Stimulated activated naive CD4-positive, alpha-beta T cell (primary cell): ENCODE measurements at regions not wholly inside any gene's neighbourhood (a gene's known extent, or its start where the extent isn't known, plus 50 kb on each side); places are given as distances from the start of the nearest gene placed in this dataset.

Experiments used
- DNase-seq, 6 experiments: peaks; one replicate each; lab custom pipeline; 2025; lab: John Stamatoyannopoulos, UW

DNA sequence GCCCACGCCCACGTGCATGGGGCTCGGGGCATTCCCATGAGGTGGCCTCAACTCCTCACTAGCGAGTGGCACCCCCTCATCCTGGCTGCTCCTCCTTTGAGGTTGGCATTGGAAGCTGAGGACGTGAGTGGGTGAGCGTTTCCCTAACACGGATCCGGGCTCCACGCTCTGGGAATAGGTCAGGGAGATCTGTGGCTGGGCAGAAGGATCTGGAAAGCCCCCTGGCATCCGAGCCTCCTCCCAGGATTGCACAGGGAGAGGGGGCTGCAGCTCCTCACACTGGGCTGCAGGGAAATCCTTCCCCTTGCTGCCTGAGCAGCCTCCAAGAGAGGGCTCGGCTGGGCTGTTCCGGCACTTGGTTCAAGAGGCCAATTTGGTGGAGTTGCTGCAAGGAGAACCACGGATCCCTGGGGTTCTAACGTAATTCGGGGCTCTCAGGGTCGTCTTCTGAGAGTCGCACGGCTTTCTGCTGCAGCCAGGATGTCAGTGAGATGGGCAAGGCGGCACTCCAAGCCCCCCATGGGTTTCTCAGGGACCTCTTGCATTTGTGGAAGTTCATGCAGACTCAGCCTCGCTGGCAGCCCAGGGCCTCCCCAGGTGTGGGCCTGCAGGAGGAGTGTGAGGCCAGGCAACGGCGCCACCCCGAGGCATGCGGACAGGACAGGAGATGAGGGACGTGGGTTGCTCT, 1119.0 kb downstream of the BRD1 start:
- no peak for DNase-seq

DNA sequence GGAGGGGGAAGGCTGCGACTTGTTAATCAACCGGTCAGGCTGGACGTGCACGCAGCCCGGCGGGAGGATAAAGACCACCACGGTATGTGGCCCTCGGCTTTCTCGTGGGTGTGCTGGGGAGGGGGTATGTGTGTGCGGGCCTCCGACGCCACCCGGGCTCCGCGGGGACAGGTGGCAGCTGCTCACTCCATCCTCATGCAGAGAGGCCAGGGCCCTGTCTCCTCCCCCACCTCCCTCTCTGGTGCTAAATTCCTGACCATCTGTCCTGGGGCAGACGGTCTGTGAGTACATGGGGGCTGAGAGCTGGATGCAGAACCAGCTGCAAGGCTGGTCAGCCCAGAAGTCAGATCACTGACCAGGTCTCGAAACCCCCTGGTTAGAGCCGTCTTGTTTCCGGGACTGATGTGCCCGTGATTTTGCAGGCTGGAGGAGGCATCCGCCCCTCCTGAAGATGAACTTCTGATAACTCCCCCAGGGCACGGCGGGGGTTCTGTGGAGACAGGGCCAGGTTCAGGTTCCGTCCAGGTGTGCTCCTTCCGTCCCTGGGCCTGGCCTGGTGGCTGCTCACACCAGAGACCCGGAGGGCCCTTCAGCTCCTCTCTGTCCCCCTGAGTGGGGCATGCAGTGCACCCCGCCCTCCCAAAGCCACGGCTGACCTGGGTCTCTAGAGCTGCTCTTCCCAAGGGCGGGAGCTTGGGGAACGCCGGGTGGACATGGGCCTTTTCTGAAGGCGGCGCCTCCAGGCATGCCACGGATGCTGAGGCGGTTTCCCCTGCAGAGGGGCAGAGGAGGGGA, 1119.7 kb downstream of the BRD1 start:
- DNase-seq, result no peak

- DNase-seq, result no peak
These were observed 1120.5 kb downstream of the BRD1 start for GRCh38 chr22:48706934-48707762.

- no peak for DNase-seq
These were observed 1121.6 kb downstream of the BRD1 start for GRCh38 chr22:48705917-48706605.

- DNase-seq, result no peak
These were observed 1122.3 kb downstream of the BRD1 start for GRCh38 chr22:48705159-48705916.

- no peak for DNase-seq
These were observed 1123.3 kb downstream of the BRD1 start for GRCh38 chr22:48704335-48704734.

- DNase-seq, result no peak
These were observed 1124.3 kb downstream of the BRD1 start for GRCh38 chr22:48703265-48703941.

DNA sequence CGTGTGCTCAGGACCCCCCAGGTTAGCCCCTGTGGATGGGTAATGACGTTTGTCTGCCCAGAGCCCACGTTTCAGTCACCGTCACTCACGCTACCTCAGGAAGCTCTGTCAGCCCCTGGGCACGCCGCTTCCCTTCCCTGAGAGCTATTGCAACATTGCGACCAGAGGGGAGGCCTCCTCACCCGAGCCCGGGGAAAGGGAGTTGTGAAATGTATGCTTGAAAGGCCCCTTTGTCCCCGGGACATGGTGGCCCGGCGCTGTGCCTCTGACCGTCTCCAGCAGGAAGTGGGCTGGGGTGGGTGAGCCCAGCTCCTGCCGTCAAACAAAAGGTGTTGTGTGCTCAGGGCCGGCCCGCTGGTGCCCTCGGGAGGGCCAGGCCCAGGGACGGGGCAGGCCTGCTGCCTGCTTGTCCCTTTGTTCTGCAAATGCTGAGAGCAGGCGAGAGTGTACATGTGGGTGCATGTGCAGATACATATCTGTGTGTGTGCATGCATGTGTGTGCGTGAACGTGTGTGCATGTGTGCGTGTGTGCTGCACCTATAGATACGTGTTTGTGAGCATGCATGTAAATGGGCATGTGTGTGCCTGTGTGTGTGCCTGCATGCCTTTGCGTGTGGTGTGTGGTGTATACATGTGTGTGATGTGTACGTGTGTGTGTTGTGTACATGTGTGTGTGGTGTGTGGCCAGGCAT, 1125.0 kb downstream of the BRD1 start:
- no peak for DNase-seq

GRCh38 chr22:48701296-48702030, 1126.2 kb downstream of the BRD1 start:
- no peak for DNase-seq

DNA sequence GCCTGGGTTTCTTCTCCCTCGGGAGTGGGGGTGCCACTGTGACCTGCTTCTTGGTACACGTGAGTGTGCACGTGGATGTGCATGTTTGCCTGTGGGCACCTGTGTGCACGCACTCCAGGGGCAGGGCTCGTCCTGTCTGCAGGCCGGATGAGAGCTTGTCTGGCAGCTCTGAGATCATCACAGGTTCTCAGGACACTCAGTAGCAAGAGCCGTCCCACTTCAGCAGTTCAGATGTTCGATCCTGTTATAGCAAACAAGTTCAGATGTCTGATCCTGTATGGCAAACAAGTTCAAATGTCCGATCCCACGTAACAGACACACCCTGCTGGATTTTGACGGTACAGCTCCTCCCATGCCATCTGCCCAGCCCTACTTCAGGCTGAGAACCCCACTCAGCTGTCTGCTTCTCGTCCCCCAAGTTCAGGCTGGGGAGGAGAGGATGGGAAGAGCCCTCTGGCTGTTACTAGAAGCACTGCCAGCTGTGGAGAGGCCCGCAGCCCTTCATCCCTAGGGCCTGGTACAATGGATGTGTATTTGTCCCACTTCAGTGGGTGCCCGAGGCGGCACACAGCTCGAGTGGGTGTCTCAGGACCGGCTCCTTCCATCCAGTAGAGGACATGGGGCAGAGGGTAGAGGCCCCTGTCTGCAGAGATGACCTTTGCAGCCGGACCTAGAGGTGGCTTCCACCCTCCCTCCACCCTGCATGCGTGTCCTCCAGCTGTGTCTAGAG, 1126.9 kb downstream of the BRD1 start:
- no peak for DNase-seq

- DNase-seq, result no peak
These were observed 1127.5 kb downstream of the BRD1 start for GRCh38 chr22:48700180-48700565.

DNA sequence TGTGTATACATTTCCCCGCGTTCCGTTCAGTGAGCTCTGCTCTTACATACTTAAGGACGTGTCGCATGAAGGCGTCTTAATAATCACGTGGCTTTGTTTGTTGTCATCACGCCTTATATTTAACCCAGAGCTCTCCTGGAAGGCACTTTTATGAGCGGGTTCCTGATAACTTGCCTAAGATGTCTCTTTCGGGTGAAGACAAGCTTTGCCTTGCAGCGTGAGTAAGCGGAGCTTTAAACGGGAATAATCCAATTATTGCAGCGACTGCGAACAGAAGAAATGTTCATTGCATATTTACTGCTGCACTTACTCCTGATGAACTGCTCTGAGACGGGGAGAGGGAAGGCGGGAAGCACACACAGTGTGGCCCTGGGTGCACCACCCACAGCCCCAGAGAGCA, 1128.2 kb downstream of the BRD1 start:
- DNase-seq, result no peak

DNA sequence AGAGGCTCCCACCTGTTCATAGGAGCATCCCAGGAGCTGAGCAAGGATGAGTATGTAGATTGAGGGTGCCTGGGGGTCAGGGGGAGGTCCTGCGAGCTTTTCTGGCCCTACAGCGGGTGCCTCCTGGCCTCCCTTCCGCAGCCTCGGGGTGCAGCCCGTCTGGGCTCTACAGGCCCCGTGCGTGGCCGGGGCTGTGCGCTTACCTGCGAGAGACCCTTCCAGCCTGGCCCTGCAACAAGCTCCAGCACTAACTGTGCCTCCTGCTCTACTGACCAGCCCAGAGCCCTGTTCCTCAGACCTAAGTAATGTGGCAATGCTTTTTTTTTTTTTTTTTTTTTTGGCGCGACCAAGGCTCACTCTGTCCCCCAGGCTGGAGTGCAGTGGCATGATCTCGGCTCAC, 1129.1 kb downstream of the BRD1 start:
- DNase-seq, result no peak

GRCh38 chr22:48697694-48698276, 1129.9 kb downstream of the BRD1 start:
- no peak for DNase-seq

- no peak for DNase-seq
These were observed 1130.5 kb downstream of the BRD1 start for GRCh38 chr22:48697223-48697622.

- no peak for DNase-seq
These were observed 1131.3 kb downstream of the BRD1 start for GRCh38 chr22:48696371-48696770.

DNA sequence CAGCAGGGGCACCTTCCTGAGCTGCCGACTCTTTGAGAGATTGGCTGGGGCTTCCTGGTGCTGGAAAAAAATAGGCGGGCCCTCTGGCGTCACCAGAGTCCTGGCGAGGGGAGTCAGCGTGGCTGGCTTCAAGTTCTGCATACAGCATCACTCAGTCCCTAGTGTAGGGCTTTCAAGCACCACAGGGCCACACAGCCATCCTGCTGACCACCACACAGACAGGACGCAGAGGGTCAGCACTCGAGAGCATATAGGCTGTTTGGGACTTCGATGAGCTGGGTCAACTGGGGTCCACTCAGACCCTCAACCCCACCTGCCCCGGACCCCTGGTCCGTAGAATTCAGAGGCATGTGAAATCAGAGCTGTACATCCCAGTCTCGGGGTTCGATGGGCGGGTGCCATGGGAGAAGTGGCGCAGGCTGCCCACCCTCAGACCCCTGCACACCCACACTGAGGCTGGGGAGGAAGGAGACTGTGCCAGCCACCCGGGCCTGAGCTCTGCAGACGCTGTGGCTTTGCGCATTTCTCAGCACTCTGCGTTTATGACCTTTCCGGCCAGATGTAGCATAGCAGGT, 1131.9 kb downstream of the BRD1 start:
- DNase-seq, result no peak

- no peak for DNase-seq
These were observed 1132.4 kb downstream of the BRD1 start for GRCh38 chr22:48695251-48695650.
